GM18511 (cell line): ENCODE measurements at regions not wholly inside any gene's neighbourhood (a gene's known extent, or its start where the extent isn't known, plus 50 kb on each side); places are given as distances from the start of the nearest gene placed in this dataset.

Source experiments
- ATAC-seq: cut with Tn5 transposase; IDR thresholded peaks from one replicate; pipeline ENCODE4 v1.9.1; 2021; ENCODE audit warnings: mild to moderate bottlenecking, moderate library complexity; ENCODE audit not compliant: unreplicated experiment

- ATAC-seq = no peak
Measured at GRCh38 chr4:62288808-62289541, 1088.8 kb downstream of the ADGRL3 start.

GRCh38 chr4:62285026-62285425 lies 1084.9 kb downstream of the ADGRL3 start:
- no peak for ATAC-seq

DNA sequence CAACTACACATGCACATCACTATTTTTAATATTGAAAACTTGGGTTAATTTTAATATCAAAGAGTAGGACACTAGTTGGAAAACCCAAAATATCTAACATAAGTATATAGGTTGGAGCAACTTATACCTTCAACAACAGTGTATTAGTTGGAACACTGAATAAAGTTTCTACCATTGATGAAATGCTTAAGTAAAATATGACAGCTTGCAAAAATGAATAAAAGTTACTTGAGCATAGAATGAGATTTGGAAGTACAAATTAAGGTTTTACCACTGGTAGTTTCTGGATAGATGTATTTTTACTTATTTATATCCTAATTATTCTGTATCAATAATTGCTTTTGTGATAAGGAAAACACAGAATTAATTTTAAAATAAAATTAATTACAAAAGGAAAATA lies 1079.6 kb downstream of the ADGRL3 start:
- ATAC-seq = no peak

DNA sequence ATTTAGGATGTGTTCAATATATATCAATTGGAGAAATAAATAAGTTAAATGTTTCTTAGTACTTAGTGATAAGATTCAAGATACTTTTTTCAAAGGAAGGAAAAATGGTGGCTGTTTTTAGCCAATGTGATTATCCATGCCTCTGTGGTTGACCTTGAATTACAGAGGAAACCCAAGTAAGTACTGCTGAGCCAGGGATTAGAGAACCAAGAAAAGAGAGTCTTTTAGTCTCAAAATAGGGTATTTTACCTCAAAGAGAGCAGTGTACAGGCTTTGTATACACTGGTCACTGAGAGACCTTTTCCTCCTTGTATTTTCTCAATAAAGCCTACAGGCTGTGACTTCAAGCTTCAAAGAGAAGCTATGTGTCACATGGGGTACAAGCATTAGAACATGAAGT lies 1075.3 kb downstream of the ADGRL3 start:
- ATAC-seq = no peak

GRCh38 chr4:62274782-62275181 lies 1074.7 kb downstream of the ADGRL3 start:
- ATAC-seq = no peak

DNA sequence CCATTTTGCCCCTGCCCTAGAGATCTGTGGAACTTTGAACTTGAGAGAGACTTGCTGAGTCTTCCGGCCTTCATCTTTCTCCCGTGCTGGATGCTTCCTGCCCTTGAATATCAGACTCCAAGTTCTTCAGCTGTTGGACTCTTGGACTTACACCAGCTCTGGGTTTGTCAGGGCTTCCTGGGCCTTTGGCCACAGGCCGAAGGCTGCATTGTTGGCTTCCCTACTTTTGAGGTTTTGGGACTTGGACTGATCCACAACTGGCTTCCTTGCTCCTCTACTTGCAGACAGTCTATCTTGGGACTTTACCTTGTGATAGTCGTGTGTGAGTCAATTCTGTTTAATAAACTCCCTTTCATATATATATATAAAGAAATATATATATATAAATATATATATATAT lies 1071.0 kb downstream of the ADGRL3 start:
- no peak for ATAC-seq

GRCh38 chr4:62269918-62270317 lies 1069.8 kb downstream of the ADGRL3 start:
- ATAC-seq = no peak

GRCh38 chr4:62263454-62263853 lies 1063.3 kb downstream of the ADGRL3 start:
- ATAC-seq = no peak

DNA sequence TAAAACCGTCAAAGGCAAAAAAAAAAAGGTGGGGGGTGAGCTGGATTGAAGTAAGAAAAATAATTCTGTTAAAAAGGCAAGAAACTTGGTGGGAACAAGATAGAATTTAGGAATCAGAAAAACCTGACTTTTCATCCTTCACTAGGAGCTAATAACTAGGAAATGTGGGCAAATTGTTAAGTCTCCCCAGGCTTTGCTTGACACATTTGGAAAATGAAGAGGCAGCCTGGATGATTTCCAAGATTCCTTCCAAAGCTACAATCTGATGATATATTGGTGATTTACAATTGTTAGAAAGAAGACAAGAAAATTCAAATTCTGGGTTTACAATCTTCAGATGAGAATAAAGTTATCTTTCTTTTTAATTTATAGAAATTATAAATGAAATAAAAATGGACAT lies 1062.5 kb downstream of the ADGRL3 start:
- ATAC-seq = no peak

DNA sequence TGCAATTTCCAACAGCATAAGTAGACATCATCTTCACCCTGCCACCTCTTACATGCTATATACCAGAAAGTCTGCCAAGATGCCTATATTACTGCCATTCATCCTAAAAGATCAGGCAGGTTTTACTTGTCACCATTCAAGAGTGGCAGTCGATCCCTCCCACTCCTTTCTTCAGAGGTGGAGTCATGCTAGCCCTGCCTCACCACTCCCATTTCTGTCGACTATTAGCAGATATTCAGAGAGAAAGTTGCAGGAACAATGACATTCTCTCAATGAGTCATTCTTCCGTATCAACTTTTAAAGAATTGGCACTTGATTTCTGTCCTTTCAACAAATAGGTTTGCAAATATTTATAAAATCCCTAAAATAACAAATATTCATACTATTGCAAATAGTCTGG lies 1060.1 kb downstream of the ADGRL3 start:
- ATAC-seq = no peak

- no peak for ATAC-seq
Measured at GRCh38 chr4:62256479-62256878, 1056.4 kb downstream of the ADGRL3 start.

- ATAC-seq = no peak
Measured at GRCh38 chr4:62252728-62253127, 1052.6 kb downstream of the ADGRL3 start.

DNA sequence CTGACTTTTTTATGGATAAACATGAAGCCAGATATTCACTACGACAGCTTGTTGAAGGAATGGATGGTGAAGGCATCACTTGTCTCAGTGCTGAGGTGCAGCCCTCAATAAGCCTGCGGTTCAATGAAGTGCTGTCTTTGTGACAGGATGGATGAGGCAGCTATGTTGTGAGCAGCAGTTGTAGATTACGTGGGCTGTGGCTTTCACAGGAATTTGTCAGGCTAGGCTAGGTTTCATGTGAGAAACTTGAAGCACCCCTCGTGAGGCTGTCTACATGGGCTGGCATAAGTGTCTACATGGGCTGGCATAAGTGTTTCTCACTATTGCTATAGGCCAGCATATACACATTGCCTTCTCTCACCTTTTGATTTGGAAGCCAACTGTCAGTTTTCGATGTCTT lies 1050.0 kb downstream of the ADGRL3 start:
- no peak for ATAC-seq

GRCh38 chr4:62243895-62244294 lies 1043.8 kb downstream of the ADGRL3 start:
- ATAC-seq = no peak

DNA sequence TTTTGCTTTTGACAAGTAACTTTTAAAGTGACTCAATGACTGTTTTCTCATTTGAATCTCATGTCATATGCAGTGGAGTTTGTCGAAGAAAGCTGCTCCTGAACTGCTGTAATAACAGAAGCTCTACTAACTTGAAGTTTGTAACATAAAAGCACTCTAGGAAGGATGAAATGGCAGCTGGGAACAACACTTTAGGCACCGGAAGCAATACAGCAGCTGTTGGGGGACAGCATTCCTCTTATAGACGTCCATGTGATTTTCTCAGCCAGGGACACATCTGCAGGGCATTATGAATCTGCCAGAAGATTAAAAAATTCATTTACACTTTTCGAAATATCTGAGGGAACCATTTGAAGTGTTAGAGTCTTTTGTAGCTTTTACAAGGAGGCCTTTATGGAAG lies 1035.8 kb downstream of the ADGRL3 start:
- ATAC-seq = no peak

GRCh38 chr4:62232814-62233213 lies 1032.7 kb downstream of the ADGRL3 start:
- no peak for ATAC-seq

DNA sequence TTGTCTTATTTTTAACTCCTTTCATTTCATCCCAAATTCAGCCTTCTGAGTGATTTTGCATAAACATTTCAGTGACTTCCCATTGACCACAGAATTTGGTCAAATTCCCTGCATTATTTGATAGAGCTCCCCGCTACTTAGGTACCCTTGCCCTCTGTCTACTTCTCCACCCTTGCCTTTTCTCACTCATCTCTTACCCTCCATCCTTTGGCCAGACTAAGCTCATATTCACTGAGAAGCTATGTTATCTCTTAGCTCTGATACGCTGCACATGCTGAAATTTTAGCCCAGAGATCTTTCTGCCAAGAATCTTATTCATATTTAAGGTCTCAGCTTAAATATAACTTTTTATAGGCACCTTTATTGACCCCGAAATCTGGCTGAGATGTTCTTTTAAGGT lies 1031.9 kb downstream of the ADGRL3 start:
- no peak for ATAC-seq

GRCh38 chr4:62226082-62226481 lies 1026.0 kb downstream of the ADGRL3 start:
- no peak for ATAC-seq

DNA sequence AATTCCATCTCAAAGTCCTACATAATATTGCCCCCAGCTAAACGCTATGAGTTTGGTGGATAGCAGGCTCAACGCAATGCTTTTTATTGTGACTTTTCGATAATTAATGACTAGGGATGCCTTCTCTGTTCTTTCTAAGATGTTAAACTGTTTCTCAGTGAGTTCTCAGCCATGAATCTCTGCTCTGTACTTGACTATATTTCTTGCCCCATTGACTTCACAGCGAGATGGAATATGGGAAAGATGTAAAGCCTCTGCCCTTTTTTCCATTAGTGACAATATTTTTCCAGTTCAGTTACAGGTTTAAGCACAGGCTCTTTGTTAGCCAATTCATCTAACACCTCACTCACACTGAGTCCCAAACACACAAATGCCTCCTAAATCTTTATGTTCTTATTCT lies 1022.0 kb downstream of the ADGRL3 start:
- ATAC-seq = no peak

DNA sequence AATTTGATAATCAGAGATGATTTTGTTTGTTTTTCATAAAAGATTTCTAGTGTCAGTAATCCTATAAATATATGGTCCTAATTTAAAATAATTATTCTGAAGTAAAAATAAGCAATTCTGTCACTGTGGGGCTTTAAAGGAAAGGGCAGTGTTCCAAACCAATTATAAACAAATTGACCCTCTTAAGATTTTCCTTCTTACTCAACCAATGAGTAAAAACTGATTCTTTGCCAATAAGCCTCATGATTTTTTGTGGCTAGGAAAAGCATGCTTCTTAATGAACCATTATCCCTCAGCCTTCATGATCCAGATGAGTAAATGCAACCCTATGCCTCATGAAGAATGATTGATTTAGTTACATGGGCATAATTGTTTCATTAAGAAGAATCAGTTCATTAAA lies 1010.4 kb downstream of the ADGRL3 start:
- ATAC-seq = no peak

DNA sequence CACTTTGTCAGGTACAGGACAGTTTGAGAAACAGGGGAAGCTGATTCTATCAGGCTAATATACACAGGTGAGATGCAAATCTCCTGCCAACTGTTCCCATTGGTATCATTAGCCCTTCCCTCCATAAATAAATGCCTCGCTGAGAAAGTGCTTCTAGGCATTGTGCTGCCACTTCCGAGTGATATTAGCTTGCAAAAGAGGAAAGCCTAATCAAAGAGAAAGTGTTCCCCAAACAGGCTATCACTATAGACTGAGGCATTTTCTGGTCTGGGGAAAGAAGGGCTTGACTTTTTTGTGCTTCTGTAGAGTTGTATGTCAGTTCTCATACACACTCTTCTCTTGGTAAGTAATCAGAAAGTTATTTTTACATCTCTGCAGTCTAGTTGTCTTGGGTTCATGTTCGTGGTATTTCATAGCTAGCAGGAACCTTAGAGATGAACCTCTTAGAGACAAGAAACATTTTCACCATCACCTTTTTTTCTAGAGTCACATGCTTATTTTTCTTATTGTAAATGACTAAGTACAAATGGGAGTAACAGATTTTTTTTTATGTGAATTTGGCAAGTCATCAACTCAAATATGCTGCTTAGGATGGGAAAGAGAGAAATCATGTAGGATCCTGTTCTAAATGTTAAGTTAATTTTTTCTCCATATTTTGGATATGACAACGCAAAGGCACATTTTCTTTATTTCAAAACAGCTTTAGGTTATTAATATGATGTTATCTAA lies 1009.8 kb downstream of the ADGRL3 start:
- no peak for ATAC-seq

DNA sequence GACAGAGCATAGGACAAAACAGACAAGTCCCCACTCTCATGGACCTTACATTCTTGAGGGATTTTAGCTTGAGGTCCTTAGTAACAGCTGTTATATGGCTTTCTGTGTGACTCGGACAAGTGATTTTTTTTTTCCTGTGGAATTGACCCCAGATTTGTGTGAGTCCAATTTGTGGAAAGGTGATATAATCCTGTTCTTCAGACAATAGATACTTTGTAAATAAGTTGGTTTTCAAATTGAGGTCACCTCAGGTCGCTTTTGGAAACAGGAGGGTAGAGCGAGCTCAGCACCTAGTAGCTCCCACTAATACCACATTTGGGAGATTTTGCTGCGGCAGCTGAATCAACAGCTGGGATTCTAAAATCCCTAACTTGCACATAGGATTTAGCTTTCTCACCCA lies 1008.8 kb downstream of the ADGRL3 start:
- ATAC-seq = no peak

DNA sequence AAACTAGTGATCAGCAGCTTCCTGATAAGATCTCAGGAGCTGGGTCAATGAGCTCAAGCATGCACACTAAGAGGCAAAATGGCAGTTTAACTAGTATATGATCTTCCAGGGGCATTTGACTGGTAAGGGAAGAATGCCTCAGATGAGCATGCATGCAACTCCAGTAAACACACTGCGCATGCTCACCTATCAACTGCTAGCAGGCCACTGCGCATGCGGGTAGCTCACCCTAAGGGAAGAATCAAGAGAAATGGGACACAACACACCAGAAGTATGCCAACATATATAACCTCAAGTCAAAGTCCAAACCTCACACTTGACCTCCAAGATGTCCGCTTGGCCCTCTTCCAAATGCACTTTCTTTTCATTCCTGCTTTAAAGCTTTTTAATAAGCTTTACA lies 1004.0 kb downstream of the ADGRL3 start:
- no peak for ATAC-seq
